Stomach (tissue), 4 donors: ENCODE measurements at regions not wholly inside any gene's neighbourhood (a gene's known extent, or its start where the extent isn't known, plus 50 kb on each side); places are given as distances from the start of the nearest gene placed in this dataset.

Source experiments
- POLR2AphosphoS5 ChIP-seq, 3 donors: sonication (generic); formaldehyde crosslinking; IDR thresholded peaks; one replicate each; pipeline ENCODE4 v1.6.1; 2016; ENCODE audit warnings: antibody characterized with exemption in 3 of 3
- TF ChIP-seq, protein P1 (sequence below), 7 experiments: fragments of 450-650 bp in 4 of 7; fragments of 200-600 bp in 3 of 7; sonication (generic) in 3 of 7; IDR thresholded peaks; one replicate each; pipeline ENCODE4 v1.5.1; 2016 to 2019; ENCODE audit warnings: antibody characterized with exemption in 7 of 7, control low read depth in 2 of 7, mild to moderate bottlenecking in 1 of 7

DNA sequence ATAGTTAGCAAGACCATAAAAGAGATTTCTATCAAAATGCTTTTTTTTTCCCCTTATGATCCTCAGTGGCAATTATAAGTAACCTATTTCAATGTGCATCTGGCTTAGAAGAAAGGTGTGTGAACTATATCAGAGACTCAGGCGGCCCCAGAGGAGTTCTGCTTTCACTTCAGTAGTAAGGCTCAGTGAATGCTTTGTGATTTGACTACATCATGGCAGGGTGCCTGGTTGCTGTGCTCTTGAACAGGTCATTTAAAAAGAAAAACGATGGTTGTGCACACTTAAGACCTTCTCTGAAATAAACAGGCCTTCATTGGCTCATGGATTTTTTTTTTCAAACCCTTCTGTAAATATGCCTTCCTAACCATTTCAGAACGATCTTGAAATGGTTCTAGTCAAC lies 400.4 kb upstream of the RARB start:
- TF ChIP-seq, protein P1, sequence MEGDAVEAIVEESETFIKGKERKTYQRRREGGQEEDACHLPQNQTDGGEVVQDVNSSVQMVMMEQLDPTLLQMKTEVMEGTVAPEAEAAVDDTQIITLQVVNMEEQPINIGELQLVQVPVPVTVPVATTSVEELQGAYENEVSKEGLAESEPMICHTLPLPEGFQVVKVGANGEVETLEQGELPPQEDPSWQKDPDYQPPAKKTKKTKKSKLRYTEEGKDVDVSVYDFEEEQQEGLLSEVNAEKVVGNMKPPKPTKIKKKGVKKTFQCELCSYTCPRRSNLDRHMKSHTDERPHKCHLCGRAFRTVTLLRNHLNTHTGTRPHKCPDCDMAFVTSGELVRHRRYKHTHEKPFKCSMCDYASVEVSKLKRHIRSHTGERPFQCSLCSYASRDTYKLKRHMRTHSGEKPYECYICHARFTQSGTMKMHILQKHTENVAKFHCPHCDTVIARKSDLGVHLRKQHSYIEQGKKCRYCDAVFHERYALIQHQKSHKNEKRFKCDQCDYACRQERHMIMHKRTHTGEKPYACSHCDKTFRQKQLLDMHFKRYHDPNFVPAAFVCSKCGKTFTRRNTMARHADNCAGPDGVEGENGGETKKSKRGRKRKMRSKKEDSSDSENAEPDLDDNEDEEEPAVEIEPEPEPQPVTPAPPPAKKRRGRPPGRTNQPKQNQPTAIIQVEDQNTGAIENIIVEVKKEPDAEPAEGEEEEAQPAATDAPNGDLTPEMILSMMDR (IDR thresholded peaks at IDR 0.05): no peak
- TF ChIP-seq POLR2AphosphoS5 (IDR thresholded peaks at IDR 0.05): no peak
